Keratinocyte (primary cell): ENCODE measurements at regions not wholly inside any gene's neighbourhood (a gene's known extent, or its start where the extent isn't known, plus 50 kb on each side); places are given as distances from the start of the nearest gene placed in this dataset.

Experiments used
- EZH2 ChIP-seq: IDR thresholded peaks from one replicate; pipeline ENCODE4 v1.6.1; 2012; ENCODE audit warnings: inconsistent platforms, mild to moderate bottlenecking, low read length, moderate library complexity
- TF ChIP-seq, protein P1 (sequence below), 3 experiments: IDR thresholded peaks in 1 of 3; conservative IDR thresholded peaks in 1 of 3; optimal IDR thresholded peaks in 1 of 3; 2 replicates in 2 of 3; 3 replicates in 1 of 3; pipeline versions ENCODE3 to v1.5.1; 2011; ENCODE audit warnings: low read length in 3 of 3, mild to moderate bottlenecking in 3 of 3, moderate library complexity in 2 of 3, control low read depth in 1 of 3, inconsistent platforms in 1 of 3; ENCODE audit not compliant: insufficient read depth in 2 of 3; ENCODE audit errors: extremely low read depth in 1 of 3

GRCh38 chr1:88228114-88228513 lies 456.0 kb upstream of the PKN2 start:
- TF ChIP-seq, protein P1, sequence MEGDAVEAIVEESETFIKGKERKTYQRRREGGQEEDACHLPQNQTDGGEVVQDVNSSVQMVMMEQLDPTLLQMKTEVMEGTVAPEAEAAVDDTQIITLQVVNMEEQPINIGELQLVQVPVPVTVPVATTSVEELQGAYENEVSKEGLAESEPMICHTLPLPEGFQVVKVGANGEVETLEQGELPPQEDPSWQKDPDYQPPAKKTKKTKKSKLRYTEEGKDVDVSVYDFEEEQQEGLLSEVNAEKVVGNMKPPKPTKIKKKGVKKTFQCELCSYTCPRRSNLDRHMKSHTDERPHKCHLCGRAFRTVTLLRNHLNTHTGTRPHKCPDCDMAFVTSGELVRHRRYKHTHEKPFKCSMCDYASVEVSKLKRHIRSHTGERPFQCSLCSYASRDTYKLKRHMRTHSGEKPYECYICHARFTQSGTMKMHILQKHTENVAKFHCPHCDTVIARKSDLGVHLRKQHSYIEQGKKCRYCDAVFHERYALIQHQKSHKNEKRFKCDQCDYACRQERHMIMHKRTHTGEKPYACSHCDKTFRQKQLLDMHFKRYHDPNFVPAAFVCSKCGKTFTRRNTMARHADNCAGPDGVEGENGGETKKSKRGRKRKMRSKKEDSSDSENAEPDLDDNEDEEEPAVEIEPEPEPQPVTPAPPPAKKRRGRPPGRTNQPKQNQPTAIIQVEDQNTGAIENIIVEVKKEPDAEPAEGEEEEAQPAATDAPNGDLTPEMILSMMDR (optimal IDR thresholded peaks at IDR 0.05 in 1 of 3, IDR thresholded peaks at IDR 0.05 in 1 of 3, conservative IDR thresholded peaks at IDR 0.05 in 1 of 3; ENCODE audit: extremely low read depth in 1 of 3, insufficient read depth in 2 of 3, low read length in 3 of 3): peak in 1 of 3 experiments; percentile 10
- no peak for TF ChIP-seq EZH2
